Hepatocyte (in vitro differentiated cells): ENCODE measurements at regions not wholly inside any gene's neighbourhood (a gene's known extent, or its start where the extent isn't known, plus 50 kb on each side); places are given as distances from the start of the nearest gene placed in this dataset.

Experiments used
- CTCF ChIP-seq: fragments of 200-600 bp; sonication (generic); IDR thresholded peaks from 2 replicates; pipeline ENCODE4 v1.5.1; 2016; ENCODE audit warnings: antibody characterized with exemption, mild to moderate bottlenecking; ENCODE audit not compliant: poor library complexity
- EZH2 ChIP-seq: fragments of 200-600 bp; sonication (generic); IDR thresholded peaks from 2 replicates; pipeline ENCODE4 v1.6.1; 2016; ENCODE audit warnings: antibody characterized with exemption, mild to moderate bottlenecking, borderline replicate concordance
- EZH2phosphoT487 ChIP-seq: fragments of 200-600 bp; sonication (generic); IDR thresholded peaks from one replicate; pipeline ENCODE4 v1.6.1; 2018; ENCODE audit warnings: antibody characterized with exemption, mild to moderate bottlenecking, low read depth, moderate library complexity; ENCODE audit not compliant: unreplicated experiment, severe bottlenecking

GRCh38 chr12:83659321-83659720, 972.6 kb downstream of the TMTC2 start:
- no peak for TF ChIP-seq CTCF
- no peak for TF ChIP-seq EZH2
- no peak for TF ChIP-seq EZH2phosphoT487
